Stimulated activated CD4-positive, alpha-beta T cell treated with anti-CD3 and anti-CD28 coated beads, Interleukin-15, amount 100 ng/mL, for 24 hours (primary cell): ENCODE measurements at regions not wholly inside any gene's neighbourhood (a gene's known extent, or its start where the extent isn't known, plus 50 kb on each side); places are given as distances from the start of the nearest gene placed in this dataset.
"Not testable (repeated sequence)": the region's sequence is repeated elsewhere in the genome, so short reads cannot be mapped to it uniquely, and the experiment has no call there.

Experiments used
- DNase-seq: peaks from one replicate; pipeline ENCODE4 v3.0.0-alpha.2; 2020

- no peak for DNase-seq
Measured at GRCh38 chr16:6836766-6837165, 495.9 kb upstream of the RBFOX1 start.

- DNase-seq = no peak
Measured at GRCh38 chr16:6835941-6836340, 496.7 kb upstream of the RBFOX1 start.

- DNase-seq = no peak
Measured at GRCh38 chr16:6835516-6835915, 497.1 kb upstream of the RBFOX1 start.

GRCh38 chr16:6828690-6829089 lies 504.0 kb upstream of the RBFOX1 start:
- no peak for DNase-seq

GRCh38 chr16:6827931-6828330 lies 504.7 kb upstream of the RBFOX1 start:
- DNase-seq = no peak

GRCh38 chr16:6827267-6827666 lies 505.4 kb upstream of the RBFOX1 start:
- DNase-seq = no peak

- no peak for DNase-seq
Measured at GRCh38 chr16:6822041-6822440, 510.6 kb upstream of the RBFOX1 start.

GRCh38 chr16:6804461-6804860 lies 528.2 kb upstream of the RBFOX1 start:
- DNase-seq = no peak

GRCh38 chr16:6803176-6803575 lies 529.5 kb upstream of the RBFOX1 start:
- DNase-seq = no peak

- DNase-seq = no peak
Measured at GRCh38 chr16:6797223-6797622, 535.4 kb upstream of the RBFOX1 start.

GRCh38 chr16:6777624-6778023 lies 555.0 kb upstream of the RBFOX1 start:
- DNase-seq = no peak

- DNase-seq = no peak
Measured at GRCh38 chr16:6775712-6776111, 556.9 kb upstream of the RBFOX1 start.

- no peak for DNase-seq
Measured at GRCh38 chr16:6771956-6772355, 560.7 kb upstream of the RBFOX1 start.

- no peak for DNase-seq
Measured at GRCh38 chr16:6753553-6753952, 579.1 kb upstream of the RBFOX1 start.

- DNase-seq = no peak
Measured at GRCh38 chr16:6751191-6751590, 581.5 kb upstream of the RBFOX1 start.

- no peak for DNase-seq
Measured at GRCh38 chr16:6749698-6750097, 582.9 kb upstream of the RBFOX1 start.

GRCh38 chr16:6736302-6736701 lies 596.3 kb upstream of the RBFOX1 start:
- not testable (repeated sequence) for DNase-seq

GRCh38 chr16:6735631-6736030 lies 597.0 kb upstream of the RBFOX1 start:
- DNase-seq = no peak

- DNase-seq = no peak
Measured at GRCh38 chr16:6732166-6732565, 600.5 kb upstream of the RBFOX1 start.

- DNase-seq = no peak
Measured at GRCh38 chr16:6728381-6728780, 604.3 kb upstream of the RBFOX1 start.

GRCh38 chr16:6726621-6727020 lies 606.0 kb upstream of the RBFOX1 start:
- no peak for DNase-seq

- DNase-seq = no peak
Measured at GRCh38 chr16:6725634-6726331, 606.9 kb upstream of the RBFOX1 start.

GRCh38 chr16:6725206-6725605 lies 607.4 kb upstream of the RBFOX1 start:
- not testable (repeated sequence) for DNase-seq

GRCh38 chr16:6722786-6723185 lies 609.9 kb upstream of the RBFOX1 start:
- DNase-seq = no peak

- DNase-seq = no peak
Measured at GRCh38 chr16:6714510-6714909, 618.1 kb upstream of the RBFOX1 start.
